ENCODE measurements at regions not wholly inside any gene's neighbourhood (a gene's known extent, or its start where the extent isn't known, plus 50 kb on each side); places are given as distances from the start of the nearest gene placed in this dataset.

- TF ChIP-seq CTCF (conservative IDR thresholded peaks at IDR 0.05; ENCODE audit: low read depth in 2 of 2) (no peak), EZH2phosphoT487 (IDR thresholded peaks at IDR 0.05; ENCODE audit: unreplicated experiment) (no peak), POLR2AphosphoS5 (IDR thresholded peaks at IDR 0.05; ENCODE audit: low read depth) (no peak), NANOG (IDR thresholded peaks at IDR 0.05; ENCODE audit: borderline replicate concordance) (no peak), CREB1 (CRISPR knock-in tag; IDR thresholded peaks at IDR 0.05; ENCODE audit: low read depth) (no peak), REST (IDR thresholded peaks at IDR 0.05; ENCODE audit: unreplicated experiment) (no peak), STAT1 (IDR thresholded peaks at IDR 0.05; ENCODE audit: unreplicated experiment) (no peak), ZNF331 (CRISPR knock-in tag; IDR thresholded peaks at IDR 0.05; ENCODE audit: low read depth) (no peak), JUNB (IDR thresholded peaks at IDR 0.05; ENCODE audit: unreplicated experiment) (no peak), ZNF114 (CRISPR knock-in tag; IDR thresholded peaks at IDR 0.05) (no peak)
Measured at GRCh38 chr20:10798811-10799210, 125.0 kb upstream of the JAG1 start (continued).

GRCh38 chr20:10799735-10800134 is 125.9 kb upstream of the JAG1 start:
- Mint-ChIP-seq H3K4me1 (peaks cover 8% of the 10 kb centered on the region), H3K36me3 (ENCODE audit: low read depth) (no peaks in the 10 kb centered on the region; the same call in 2 of the 3 replicates), H3K27me3 (ENCODE audit: insufficient read depth, low read depth, poor library complexity) (peaks cover 2% of the 10 kb centered on the region), H3K27ac (no peak overlapping the region), H3K9me3 (no peaks in the 10 kb centered on the region; the same call in 2 of the 3 replicates), H3K4me3 (no peak overlapping the region)
- Histone ChIP-seq H3K4me3 (no peak overlapping the region), H3K36me3 (ENCODE audit: insufficient read depth) (no peaks in the 10 kb centered on the region), H3K4me2 (no peak overlapping the region), H4K20me1 (replicated peaks; ENCODE audit: insufficient read depth) (no peaks in the 10 kb centered on the region), H3K9me2 (ENCODE audit: insufficient read depth) (peaks cover 7% of the 10 kb centered on the region; the same call in 1 of the 2 replicates), H3F3A (replicated peaks; ENCODE audit: low read depth) (no peaks in the 10 kb centered on the region), H3K4me1 (ENCODE audit: insufficient read depth) (no peaks in the 10 kb centered on the region; the same call in 1 of the 2 replicates), H3K27ac (ENCODE audit: low read depth) (no peak overlapping the region), H3K27me3 (ENCODE audit: insufficient read depth) (no peaks in the 10 kb centered on the region), H3K79me2 (replicated peaks; ENCODE audit: insufficient read depth) (no peaks in the 10 kb centered on the region), H2AFZ (no peak overlapping the region)
- no peak for ATAC-seq
- no peak for DNase-seq (ENCODE audit: low spot score)
- TF ChIP-seq ZNF331 (CRISPR knock-in tag; IDR thresholded peaks at IDR 0.05; ENCODE audit: low read depth) (no peak), ZNF462 (CRISPR knock-in tag; IDR thresholded peaks at IDR 0.05) (no peak), NANOG (IDR thresholded peaks at IDR 0.05; ENCODE audit: borderline replicate concordance) (no peak), ETS1 (IDR thresholded peaks at IDR 0.05) (no peak), POLR2AphosphoS5 (IDR thresholded peaks at IDR 0.05; ENCODE audit: low read depth) (no peak)

Measured in GM23338 (cell line).